NT2/D1 (cell line): ENCODE measurements at regions not wholly inside any gene's neighbourhood (a gene's known extent, or its start where the extent isn't known, plus 50 kb on each side); places are given as distances from the start of the nearest gene placed in this dataset.

ENCODE experiments used
- SUZ12 ChIP-seq: IDR thresholded peaks from 2 replicates; pipeline ENCODE4 v1.6.1; 2011; ENCODE audit not compliant: insufficient read length, insufficient read depth; ENCODE audit errors: extremely low read depth
- YY1 ChIP-seq: IDR thresholded peaks from 2 replicates; pipeline ENCODE4 v1.6.1; 2011; ENCODE audit not compliant: insufficient read length, insufficient read depth
- ZNF274 ChIP-seq: IDR thresholded peaks from 2 replicates; pipeline ENCODE4 v1.6.1; 2011; ENCODE audit warnings: mild to moderate bottlenecking, low read depth, low read length

- no peak for TF ChIP-seq YY1
- TF ChIP-seq SUZ12, result no peak
- TF ChIP-seq ZNF274, result no peak
These were observed 604.7 kb upstream of the FTMT start for GRCh38 chr5:121246971-121247370.
